ENCODE measurements at regions not wholly inside any gene's neighbourhood (a gene's known extent, or its start where the extent isn't known, plus 50 kb on each side); places are given as distances from the start of the nearest gene placed in this dataset.
"Not testable (repeated sequence)": the region's sequence is repeated elsewhere in the genome, so short reads cannot be mapped to it uniquely, and the experiment has no call there.

DNA sequence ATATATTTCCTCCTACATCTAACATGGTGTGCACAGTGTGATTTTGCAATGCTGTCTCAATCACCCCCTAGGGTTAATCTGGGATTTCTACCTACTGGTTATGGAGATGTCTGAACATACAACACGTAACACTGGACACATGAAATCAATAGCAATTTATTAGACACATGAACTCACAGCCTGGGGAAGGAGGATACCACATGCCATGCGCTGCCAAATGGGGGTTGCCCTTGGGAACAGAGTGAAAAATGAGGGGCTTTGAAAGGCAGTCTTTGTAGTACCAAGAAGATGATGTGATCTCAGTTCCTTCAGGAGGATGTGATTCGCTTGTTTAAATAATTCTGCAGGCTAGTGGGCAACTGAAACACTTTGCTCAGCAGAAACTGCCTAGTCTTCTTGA is 253.6 kb upstream of the LRRC4C start:
- Mint-ChIP-seq H3K27me3 (ENCODE audit: unreplicated experiment) (no peaks in the 10 kb centered on the region), H3K27ac (ENCODE audit: unreplicated experiment) (no peak overlapping the region), H3K9me3 (ENCODE audit: low read depth, unreplicated experiment) (peaks cover 11% of the 10 kb centered on the region), H3K4me1 (ENCODE audit: low read depth, unreplicated experiment) (no peaks in the 10 kb centered on the region), H3K36me3 (ENCODE audit: insufficient read depth, unreplicated experiment) (no peaks in the 10 kb centered on the region), H3K4me3 (ENCODE audit: low read depth, unreplicated experiment) (no peak overlapping the region)
- TF ChIP-seq, protein P1, sequence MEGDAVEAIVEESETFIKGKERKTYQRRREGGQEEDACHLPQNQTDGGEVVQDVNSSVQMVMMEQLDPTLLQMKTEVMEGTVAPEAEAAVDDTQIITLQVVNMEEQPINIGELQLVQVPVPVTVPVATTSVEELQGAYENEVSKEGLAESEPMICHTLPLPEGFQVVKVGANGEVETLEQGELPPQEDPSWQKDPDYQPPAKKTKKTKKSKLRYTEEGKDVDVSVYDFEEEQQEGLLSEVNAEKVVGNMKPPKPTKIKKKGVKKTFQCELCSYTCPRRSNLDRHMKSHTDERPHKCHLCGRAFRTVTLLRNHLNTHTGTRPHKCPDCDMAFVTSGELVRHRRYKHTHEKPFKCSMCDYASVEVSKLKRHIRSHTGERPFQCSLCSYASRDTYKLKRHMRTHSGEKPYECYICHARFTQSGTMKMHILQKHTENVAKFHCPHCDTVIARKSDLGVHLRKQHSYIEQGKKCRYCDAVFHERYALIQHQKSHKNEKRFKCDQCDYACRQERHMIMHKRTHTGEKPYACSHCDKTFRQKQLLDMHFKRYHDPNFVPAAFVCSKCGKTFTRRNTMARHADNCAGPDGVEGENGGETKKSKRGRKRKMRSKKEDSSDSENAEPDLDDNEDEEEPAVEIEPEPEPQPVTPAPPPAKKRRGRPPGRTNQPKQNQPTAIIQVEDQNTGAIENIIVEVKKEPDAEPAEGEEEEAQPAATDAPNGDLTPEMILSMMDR (IDR thresholded peaks at IDR 0.05; ENCODE audit: unreplicated experiment), result no peak
- no peak for DNase-seq
- intact Hi-C loops (cut with micrococcal nuclease; ENCODE audit: unreplicated experiment), result no loop called here
- no TSS peak for BruUV-seq (replicated peaks)
- CTCF ChIA-PET, result no interaction called here

DNA sequence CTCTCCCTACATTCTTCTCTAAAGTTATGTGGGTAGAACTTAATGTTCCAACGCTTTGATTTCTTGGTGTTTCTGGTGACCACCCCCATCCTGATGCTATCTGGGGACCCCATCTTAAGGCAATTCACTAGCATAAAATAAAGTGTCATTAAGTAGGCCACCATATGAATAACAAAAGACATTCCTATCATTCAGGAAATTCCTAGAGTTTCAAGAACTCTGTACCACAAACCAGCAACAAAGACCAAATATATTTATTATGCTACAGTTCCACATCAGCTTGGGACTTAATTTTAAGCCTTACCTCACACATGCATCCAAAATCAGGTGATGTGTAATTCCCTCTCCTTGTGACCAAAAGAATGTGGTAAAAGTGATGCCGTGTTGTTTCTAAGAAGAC is 254.6 kb upstream of the LRRC4C start:
- H3K4me3 Mint-ChIP-seq (ENCODE audit: low read depth, unreplicated experiment), result no peak overlapping the region
- intact Hi-C loops (cut with micrococcal nuclease; ENCODE audit: unreplicated experiment), result no loop called here
- TF ChIP-seq, protein P1 (IDR thresholded peaks at IDR 0.05; ENCODE audit: unreplicated experiment), result no peak
- H3K27ac Mint-ChIP-seq (ENCODE audit: unreplicated experiment), result no peak overlapping the region
- H3K27me3 Mint-ChIP-seq (ENCODE audit: unreplicated experiment), result no peaks in the 10 kb centered on the region
- CTCF ChIA-PET, result no interaction called here
- no TSS peak for BruUV-seq (replicated peaks)
- H3K4me1 Mint-ChIP-seq (ENCODE audit: low read depth, unreplicated experiment), result no peaks in the 10 kb centered on the region
- peaks cover 13% of the 10 kb centered on the region for H3K9me3 Mint-ChIP-seq (ENCODE audit: low read depth, unreplicated experiment)
- H3K36me3 Mint-ChIP-seq (ENCODE audit: insufficient read depth, unreplicated experiment), result no peaks in the 10 kb centered on the region
- DNase-seq, result no peak

DNA sequence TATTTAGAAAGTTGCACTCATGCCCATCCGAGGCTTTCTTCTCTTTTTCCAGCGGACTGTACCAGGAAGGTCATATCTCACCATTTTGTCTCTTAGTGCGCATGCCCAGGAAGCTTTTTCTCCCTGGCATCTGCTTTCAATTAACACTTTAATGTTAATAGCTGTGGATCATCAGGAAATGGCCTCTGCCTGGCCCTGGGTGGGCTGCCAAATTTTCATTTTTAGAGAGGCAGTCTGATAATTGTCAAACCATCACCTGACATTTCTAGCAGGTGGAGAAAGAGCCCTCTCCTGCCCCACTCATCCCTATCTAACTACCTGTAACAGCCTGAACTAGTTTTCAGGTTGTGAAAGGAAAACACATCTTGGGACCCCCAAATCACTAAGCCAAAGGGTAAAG is 257.4 kb upstream of the LRRC4C start:
- no peak overlapping the region for H3K4me3 Mint-ChIP-seq (ENCODE audit: low read depth, unreplicated experiment)
- DNase-seq, result no peak
- intact Hi-C loops (cut with micrococcal nuclease; ENCODE audit: unreplicated experiment), result no loop called here
- H3K4me1 Mint-ChIP-seq (ENCODE audit: low read depth, unreplicated experiment), result no peaks in the 10 kb centered on the region
- no TSS peak for BruUV-seq (replicated peaks)
- no peaks in the 10 kb centered on the region for H3K27me3 Mint-ChIP-seq (ENCODE audit: unreplicated experiment)
- TF ChIP-seq, protein P1 (IDR thresholded peaks at IDR 0.05; ENCODE audit: unreplicated experiment), result no peak
- CTCF ChIA-PET, result no interaction called here
- H3K9me3 Mint-ChIP-seq (ENCODE audit: low read depth, unreplicated experiment), result peaks cover 13% of the 10 kb centered on the region
- H3K27ac Mint-ChIP-seq (ENCODE audit: unreplicated experiment), result no peak overlapping the region
- no peaks in the 10 kb centered on the region for H3K36me3 Mint-ChIP-seq (ENCODE audit: insufficient read depth, unreplicated experiment)

DNA sequence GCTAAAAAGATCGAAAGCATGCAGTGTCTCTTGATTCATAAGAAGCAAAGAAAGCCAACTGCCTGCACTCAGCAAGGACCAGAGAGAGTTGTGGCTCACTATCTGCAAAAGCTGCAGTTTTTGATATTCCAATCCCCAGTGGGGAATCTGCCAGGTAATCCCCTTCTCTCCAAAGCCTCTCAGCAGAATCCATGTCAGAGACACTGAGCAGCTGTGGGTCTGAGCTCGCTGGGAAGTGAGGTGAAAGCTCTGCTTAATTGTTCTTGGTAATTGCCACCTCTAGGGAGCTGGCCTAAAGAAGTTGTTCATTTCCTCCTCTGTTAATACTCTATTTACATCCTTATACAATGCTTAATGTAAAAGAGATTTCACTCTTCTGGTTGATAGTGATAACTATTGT is 261.3 kb upstream of the LRRC4C start:
- CTCF ChIA-PET, result no interaction called here
- intact Hi-C loops (cut with micrococcal nuclease; ENCODE audit: unreplicated experiment), result no loop called here
- TF ChIP-seq, protein P1 (IDR thresholded peaks at IDR 0.05; ENCODE audit: unreplicated experiment), result no peak
- DNase-seq, result no peak
- Mint-ChIP-seq H3K27me3 (ENCODE audit: unreplicated experiment) (no peaks in the 10 kb centered on the region), H3K27ac (ENCODE audit: unreplicated experiment) (no peak overlapping the region), H3K9me3 (ENCODE audit: low read depth, unreplicated experiment) (peaks cover 14% of the 10 kb centered on the region), H3K36me3 (ENCODE audit: insufficient read depth, unreplicated experiment) (no peaks in the 10 kb centered on the region), H3K4me1 (ENCODE audit: low read depth, unreplicated experiment) (no peaks in the 10 kb centered on the region), H3K4me3 (ENCODE audit: low read depth, unreplicated experiment) (no peak overlapping the region)
- no TSS peak for BruUV-seq (replicated peaks)

DNA sequence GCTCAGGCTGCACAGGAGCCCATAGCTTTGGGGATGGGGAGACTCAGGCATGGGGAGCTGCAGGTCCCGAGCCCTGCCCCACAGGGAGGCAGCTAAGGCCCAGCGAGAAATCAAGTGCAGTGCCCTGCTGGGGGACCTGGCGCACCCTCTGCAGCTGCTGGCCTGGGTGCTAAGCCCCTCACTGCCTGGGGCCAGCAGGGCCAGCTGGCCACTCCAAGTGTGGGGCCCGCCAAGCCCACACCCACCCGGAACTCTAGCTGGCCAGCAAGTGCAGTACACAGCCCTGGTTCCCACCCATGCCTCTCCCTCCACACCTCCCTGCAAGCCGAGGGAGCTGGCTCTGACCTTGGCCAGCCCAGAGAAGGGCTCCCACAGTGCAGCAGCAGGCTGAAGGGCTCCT is 268.7 kb upstream of the LRRC4C start:
- H3K27ac Mint-ChIP-seq (ENCODE audit: unreplicated experiment); H3K27me3 Mint-ChIP-seq (ENCODE audit: unreplicated experiment); CTCF ChIA-PET; H3K36me3 Mint-ChIP-seq (ENCODE audit: insufficient read depth, unreplicated experiment); BruUV-seq (replicated peaks); DNase-seq; H3K4me1 Mint-ChIP-seq (ENCODE audit: low read depth, unreplicated experiment); intact Hi-C loops (cut with micrococcal nuclease; ENCODE audit: unreplicated experiment); H3K4me3 Mint-ChIP-seq (ENCODE audit: low read depth, unreplicated experiment): not testable (repeated sequence)
- peaks cover 18% of the 10 kb centered on the region for H3K9me3 Mint-ChIP-seq (ENCODE audit: low read depth, unreplicated experiment)
